ENCODE measurements at regions not wholly inside any gene's neighbourhood (a gene's known extent, or its start where the extent isn't known, plus 50 kb on each side); places are given as distances from the start of the nearest gene placed in this dataset.

DNA sequence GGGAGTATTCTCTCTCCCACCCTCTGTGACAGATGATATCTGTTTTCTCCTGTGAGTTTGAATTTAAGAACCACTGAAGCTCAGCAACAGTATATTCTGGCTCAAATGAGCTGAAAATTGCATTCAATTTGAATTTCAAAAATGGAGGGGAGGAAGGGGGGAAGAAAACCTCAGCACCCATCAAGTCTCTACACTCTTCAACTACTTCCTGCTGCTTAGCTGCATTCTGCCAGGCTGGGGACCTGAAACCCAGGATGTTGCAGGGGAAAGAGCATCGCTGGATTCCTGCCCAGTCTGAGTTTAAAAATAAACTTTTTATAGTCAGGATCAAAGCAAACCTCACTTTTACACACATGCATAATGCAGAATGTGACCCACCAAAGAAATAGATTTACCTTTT, 214.3 kb upstream of the ESRRG start:
- TF ChIP-seq CTCF (IDR thresholded peaks at IDR 0.05) (no peak), POLR2A (IDR thresholded peaks at IDR 0.05) (no peak)
